ENCODE measurements at regions not wholly inside any gene's neighbourhood (a gene's known extent, or its start where the extent isn't known, plus 50 kb on each side); places are given as distances from the start of the nearest gene placed in this dataset.

DNA sequence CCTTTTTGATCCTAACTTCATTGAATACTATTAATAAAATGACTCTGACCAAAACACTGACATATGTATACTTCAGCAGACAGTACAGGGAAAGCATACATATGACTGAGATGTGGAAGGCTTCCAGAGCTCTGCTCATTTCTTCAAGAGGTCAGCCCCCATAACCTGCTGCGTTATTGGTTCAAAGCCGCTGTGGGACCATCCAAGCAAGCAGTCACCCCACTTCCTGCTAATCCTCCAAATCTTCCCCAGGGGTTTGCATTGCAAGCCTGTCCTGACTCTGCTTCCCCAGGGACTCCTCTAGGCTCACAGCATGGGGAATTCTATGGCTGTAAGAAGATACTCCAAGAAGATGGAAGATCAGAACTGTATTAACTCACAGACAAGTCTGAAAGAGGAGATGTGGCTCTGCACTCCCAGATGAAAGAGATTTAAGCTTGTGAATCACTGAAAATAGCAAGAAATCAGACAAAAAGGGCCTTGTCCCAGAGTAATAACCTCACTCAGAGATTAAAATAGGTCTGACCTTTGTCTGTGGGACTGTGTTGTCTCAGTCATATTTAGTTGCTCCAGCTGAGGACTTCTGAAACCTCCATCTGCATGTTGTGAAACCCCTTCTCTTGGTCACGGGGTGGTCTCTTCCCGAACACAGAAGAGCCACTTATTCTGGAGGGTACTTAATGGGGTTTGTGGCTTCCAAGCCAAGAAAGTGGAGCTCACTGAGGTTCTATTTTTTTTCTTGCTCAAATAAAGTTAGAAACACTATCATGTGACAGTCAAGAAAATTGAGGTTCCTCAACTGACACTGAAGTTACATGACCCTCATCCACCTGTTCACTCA lies 101.5 kb upstream of the MARCKS start:
- DNase-seq (ENCODE audit: low read depth) = no peak
- H3K4me3 ChIP-seq (ENCODE audit: low read depth, low read length) = no peak overlapping the region
- TF ChIP-seq, protein P1, sequence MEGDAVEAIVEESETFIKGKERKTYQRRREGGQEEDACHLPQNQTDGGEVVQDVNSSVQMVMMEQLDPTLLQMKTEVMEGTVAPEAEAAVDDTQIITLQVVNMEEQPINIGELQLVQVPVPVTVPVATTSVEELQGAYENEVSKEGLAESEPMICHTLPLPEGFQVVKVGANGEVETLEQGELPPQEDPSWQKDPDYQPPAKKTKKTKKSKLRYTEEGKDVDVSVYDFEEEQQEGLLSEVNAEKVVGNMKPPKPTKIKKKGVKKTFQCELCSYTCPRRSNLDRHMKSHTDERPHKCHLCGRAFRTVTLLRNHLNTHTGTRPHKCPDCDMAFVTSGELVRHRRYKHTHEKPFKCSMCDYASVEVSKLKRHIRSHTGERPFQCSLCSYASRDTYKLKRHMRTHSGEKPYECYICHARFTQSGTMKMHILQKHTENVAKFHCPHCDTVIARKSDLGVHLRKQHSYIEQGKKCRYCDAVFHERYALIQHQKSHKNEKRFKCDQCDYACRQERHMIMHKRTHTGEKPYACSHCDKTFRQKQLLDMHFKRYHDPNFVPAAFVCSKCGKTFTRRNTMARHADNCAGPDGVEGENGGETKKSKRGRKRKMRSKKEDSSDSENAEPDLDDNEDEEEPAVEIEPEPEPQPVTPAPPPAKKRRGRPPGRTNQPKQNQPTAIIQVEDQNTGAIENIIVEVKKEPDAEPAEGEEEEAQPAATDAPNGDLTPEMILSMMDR (IDR thresholded peaks at IDR 0.05; ENCODE audit: low read depth, low read length) = no peak
- TF ChIP-seq MYC (IDR thresholded peaks at IDR 0.05; ENCODE audit: low read depth, low read length) (no peak), POLR2A (IDR thresholded peaks at IDR 0.05; ENCODE audit: extremely low read depth, insufficient read length) (no peak)

DNA sequence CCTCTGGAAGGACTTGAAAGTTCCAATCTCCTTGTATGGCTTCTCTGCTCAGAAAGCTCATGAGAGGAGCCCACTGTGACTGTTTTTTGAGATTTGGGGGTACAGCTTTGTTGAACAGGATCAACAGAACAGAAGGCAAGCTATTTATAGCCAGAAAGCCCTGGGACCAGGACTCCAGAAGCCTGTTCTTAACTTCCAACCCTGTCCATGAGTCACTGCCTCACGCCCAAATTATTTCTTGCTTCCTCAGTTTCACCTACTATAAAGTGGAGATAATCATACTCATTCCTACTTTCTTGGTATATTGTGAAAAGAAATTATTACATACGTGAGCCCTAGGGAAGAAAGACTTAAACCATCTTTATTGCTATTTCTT lies 100.9 kb upstream of the MARCKS start:
- TF ChIP-seq, protein P2, sequence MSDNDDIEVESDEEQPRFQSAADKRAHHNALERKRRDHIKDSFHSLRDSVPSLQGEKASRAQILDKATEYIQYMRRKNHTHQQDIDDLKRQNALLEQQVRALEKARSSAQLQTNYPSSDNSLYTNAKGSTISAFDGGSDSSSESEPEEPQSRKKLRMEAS (IDR thresholded peaks at IDR 0.05; ENCODE audit: low read depth, low read length) = no peak
- TF ChIP-seq POLR2A (IDR thresholded peaks at IDR 0.05; ENCODE audit: extremely low read depth, insufficient read length) = no peak
- no peak for TF ChIP-seq MYC (IDR thresholded peaks at IDR 0.05; ENCODE audit: low read depth, low read length)
- TF ChIP-seq, protein P1 (IDR thresholded peaks at IDR 0.05; ENCODE audit: low read depth, low read length) = no peak
- no peak for DNase-seq (ENCODE audit: low read depth)
- no peak overlapping the region for H3K4me3 ChIP-seq (ENCODE audit: low read depth, low read length)

DNA sequence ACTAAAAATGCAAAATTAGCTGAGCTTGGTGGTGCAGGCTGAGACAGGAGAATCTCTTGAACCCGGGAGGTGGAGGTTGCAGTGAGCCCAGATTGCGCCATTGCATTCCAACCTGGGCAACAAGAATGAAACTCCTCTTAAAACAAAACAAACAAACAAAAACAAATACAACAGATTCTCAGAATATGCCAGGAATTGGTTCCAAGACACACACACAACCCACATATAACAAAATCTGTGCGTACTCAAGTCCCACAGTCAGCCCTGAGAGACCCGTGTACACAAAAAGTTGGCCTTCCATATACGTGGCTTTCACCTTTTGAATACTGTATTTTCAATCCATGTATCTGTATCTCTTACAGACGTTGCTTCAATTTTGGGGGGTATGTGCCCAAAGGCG lies 98.9 kb upstream of the MARCKS start:
- H3K4me3 ChIP-seq (ENCODE audit: low read depth, low read length) = no peak overlapping the region
- TF ChIP-seq POLR2A (IDR thresholded peaks at IDR 0.05; ENCODE audit: extremely low read depth, insufficient read length) (no peak), MYC (IDR thresholded peaks at IDR 0.05; ENCODE audit: low read depth, low read length) (no peak)
- no peak for DNase-seq (ENCODE audit: low read depth)

DNA sequence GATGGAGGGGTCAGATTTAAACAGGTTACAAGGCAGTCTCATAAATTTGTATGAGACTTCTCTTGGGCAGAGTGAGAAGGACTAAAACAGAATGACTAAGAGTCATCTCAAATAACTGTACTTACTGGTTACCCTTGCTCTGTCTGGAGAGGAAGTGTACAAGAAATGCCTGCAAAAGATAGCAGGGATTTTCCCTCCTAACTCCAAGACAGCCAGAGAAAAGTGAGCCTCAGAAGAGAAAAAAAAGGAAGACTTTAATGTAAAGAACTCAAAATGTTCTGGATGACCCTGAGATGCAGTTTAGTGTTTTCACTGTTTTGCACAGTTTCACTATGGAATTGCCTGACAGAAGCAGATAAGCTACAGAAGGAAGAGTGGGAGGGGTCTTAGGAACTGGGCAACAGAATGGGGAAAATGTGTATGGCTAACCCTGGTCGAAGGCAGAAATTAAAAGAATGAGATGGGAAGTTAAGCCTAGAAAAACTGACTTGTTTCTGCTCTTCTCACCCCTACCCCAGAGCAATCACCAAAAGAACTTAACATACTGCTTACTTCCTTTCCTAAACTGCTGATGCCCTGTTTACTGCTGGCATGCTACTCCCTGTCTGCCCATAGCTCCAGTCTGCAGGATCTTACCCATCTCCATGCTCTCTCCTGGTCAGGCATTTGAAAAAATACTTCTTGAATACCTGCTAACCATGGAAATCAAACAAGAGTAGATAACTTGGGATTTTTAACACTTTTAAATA lies 98.1 kb upstream of the MARCKS start:
- TF ChIP-seq MYC (IDR thresholded peaks at IDR 0.05; ENCODE audit: low read depth, low read length) (no peak), POLR2A (IDR thresholded peaks at IDR 0.05; ENCODE audit: extremely low read depth, insufficient read length) (no peak)
- TF ChIP-seq, protein P2 (IDR thresholded peaks at IDR 0.05; ENCODE audit: low read depth, low read length) = no peak
- TF ChIP-seq, protein P1 (IDR thresholded peaks at IDR 0.05; ENCODE audit: low read depth, low read length) = no peak
- no peak for DNase-seq (ENCODE audit: low read depth)

DNA sequence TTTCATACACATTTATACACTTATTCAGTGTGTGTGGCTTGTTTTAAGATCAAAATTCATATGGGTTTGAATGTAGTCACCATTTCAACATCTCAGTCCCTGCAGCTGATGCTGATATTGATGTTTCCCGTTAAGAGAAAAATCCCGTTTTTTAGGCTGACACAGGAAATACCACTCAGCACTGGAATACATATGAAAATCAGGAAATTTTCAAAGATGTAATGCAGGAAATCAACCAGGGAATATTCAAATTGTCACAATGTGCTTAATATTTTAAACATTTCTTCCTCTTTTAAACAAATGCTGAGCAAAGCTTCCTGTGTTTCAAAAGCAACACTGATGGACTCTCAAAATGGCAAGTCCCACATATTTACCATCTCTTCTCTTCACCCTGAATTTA lies 94.5 kb upstream of the MARCKS start:
- DNase-seq (ENCODE audit: low read depth) = no peak
- H3K4me3 ChIP-seq (ENCODE audit: low read depth, low read length) = no peak overlapping the region

More for the DNA sequence above, 98.1 kb upstream of the MARCKS start:
- H3K4me3 ChIP-seq (ENCODE audit: low read depth, low read length) = no peak overlapping the region

More for the DNA sequence above, 94.5 kb upstream of the MARCKS start:
- TF ChIP-seq, protein P2 (IDR thresholded peaks at IDR 0.05; ENCODE audit: low read depth, low read length) = no peak
- TF ChIP-seq, protein P1 (IDR thresholded peaks at IDR 0.05; ENCODE audit: low read depth, low read length) = no peak
- TF ChIP-seq POLR2A (IDR thresholded peaks at IDR 0.05; ENCODE audit: extremely low read depth, insufficient read length) = no peak
- TF ChIP-seq MYC (IDR thresholded peaks at IDR 0.05; ENCODE audit: low read depth, low read length) = no peak

All from NB4 (cell line).